ENCODE measurements at regions not wholly inside any gene's neighbourhood (a gene's known extent, or its start where the extent isn't known, plus 50 kb on each side); places are given as distances from the start of the nearest gene placed in this dataset.

DNA sequence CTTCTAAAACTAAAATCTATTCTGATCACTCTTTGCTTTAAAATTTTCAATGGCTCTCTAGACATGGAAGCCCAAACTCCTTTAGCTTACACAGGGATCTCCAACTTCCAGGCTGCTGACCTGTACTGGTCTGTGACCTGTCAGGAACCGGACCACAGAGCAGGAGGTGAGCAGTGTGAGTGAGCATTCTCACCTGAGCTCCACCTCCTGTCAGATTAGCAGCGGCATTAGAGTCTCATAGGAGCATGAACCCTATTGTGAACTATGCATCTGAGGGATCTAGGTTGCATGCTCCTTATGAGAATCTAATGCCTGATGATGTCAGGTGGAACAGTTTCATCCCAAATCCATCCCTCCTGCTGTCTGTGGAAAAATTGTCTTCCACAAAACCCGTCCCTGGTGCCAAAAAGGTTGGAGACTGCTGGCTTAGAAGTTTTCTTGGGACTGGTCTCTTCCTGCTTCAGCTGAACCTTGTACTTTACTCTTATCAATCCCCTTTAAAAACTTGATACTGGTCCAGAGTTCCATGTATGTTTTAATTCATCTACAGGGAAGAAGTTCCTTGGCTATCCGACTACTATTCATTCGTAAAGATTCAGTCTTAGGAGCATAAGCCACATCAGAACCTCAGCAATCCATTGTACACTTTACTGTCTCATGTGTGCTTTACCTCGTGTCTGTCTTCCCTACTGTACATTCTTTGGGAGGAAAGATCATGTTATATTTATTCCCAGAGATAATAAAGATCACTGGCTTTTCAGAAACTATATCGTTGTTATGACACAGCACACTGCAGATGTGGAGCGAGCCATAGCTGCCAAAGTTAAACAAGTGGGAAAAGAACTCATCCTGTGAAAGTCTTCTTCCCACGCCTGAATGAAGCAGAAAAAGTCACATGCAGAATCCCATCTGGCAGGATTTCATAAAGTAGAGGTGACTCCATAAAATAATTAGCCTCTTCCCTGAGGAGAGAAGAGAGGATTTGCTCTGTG is 183.8 kb downstream of the LRATD1 start:
- no peak for TF ChIP-seq EP300 (IDR thresholded peaks at IDR 0.05; ENCODE audit: borderline replicate concordance)
- no peak for TF ChIP-seq TCF12 (IDR thresholded peaks at IDR 0.05; ENCODE audit: low read depth)
- no peak for TF ChIP-seq NFIC (IDR thresholded peaks at IDR 0.05)
- TF ChIP-seq YY1 (IDR thresholded peaks at IDR 0.05; ENCODE audit: low read depth), result no peak
- TF ChIP-seq, protein P1, sequence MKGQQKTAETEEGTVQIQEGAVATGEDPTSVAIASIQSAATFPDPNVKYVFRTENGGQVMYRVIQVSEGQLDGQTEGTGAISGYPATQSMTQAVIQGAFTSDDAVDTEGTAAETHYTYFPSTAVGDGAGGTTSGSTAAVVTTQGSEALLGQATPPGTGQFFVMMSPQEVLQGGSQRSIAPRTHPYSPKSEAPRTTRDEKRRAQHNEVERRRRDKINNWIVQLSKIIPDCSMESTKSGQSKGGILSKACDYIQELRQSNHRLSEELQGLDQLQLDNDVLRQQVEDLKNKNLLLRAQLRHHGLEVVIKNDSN (IDR thresholded peaks at IDR 0.05), result no peak
- TF ChIP-seq ZBTB7A (IDR thresholded peaks at IDR 0.05; ENCODE audit: low read depth), result no peak
- no peak for TF ChIP-seq EGR1 (IDR thresholded peaks at IDR 0.05)
- TF ChIP-seq CEBPB (IDR thresholded peaks at IDR 0.05), result no peak
- TF ChIP-seq, protein P2, sequence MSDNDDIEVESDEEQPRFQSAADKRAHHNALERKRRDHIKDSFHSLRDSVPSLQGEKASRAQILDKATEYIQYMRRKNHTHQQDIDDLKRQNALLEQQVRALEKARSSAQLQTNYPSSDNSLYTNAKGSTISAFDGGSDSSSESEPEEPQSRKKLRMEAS (IDR thresholded peaks at IDR 0.05), result no peak
- no peak for TF ChIP-seq CREB1 (IDR thresholded peaks at IDR 0.05; ENCODE audit: low read depth)
- TF ChIP-seq, protein P3, sequence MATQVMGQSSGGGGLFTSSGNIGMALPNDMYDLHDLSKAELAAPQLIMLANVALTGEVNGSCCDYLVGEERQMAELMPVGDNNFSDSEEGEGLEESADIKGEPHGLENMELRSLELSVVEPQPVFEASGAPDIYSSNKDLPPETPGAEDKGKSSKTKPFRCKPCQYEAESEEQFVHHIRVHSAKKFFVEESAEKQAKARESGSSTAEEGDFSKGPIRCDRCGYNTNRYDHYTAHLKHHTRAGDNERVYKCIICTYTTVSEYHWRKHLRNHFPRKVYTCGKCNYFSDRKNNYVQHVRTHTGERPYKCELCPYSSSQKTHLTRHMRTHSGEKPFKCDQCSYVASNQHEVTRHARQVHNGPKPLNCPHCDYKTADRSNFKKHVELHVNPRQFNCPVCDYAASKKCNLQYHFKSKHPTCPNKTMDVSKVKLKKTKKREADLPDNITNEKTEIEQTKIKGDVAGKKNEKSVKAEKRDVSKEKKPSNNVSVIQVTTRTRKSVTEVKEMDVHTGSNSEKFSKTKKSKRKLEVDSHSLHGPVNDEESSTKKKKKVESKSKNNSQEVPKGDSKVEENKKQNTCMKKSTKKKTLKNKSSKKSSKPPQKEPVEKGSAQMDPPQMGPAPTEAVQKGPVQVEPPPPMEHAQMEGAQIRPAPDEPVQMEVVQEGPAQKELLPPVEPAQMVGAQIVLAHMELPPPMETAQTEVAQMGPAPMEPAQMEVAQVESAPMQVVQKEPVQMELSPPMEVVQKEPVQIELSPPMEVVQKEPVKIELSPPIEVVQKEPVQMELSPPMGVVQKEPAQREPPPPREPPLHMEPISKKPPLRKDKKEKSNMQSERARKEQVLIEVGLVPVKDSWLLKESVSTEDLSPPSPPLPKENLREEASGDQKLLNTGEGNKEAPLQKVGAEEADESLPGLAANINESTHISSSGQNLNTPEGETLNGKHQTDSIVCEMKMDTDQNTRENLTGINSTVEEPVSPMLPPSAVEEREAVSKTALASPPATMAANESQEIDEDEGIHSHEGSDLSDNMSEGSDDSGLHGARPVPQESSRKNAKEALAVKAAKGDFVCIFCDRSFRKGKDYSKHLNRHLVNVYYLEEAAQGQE (IDR thresholded peaks at IDR 0.05; ENCODE audit: low read depth), result no peak
- no peak for TF ChIP-seq FOXM1 (IDR thresholded peaks at IDR 0.05; ENCODE audit: borderline replicate concordance, low read depth)
- no peak for TF ChIP-seq TEAD4 (IDR thresholded peaks at IDR 0.05)
- no peak for TF ChIP-seq RAD21 (IDR thresholded peaks at IDR 0.05; ENCODE audit: low read depth)
